ENCODE measurements at regions not wholly inside any gene's neighbourhood (a gene's known extent, or its start where the extent isn't known, plus 50 kb on each side); places are given as distances from the start of the nearest gene placed in this dataset.

DNA sequence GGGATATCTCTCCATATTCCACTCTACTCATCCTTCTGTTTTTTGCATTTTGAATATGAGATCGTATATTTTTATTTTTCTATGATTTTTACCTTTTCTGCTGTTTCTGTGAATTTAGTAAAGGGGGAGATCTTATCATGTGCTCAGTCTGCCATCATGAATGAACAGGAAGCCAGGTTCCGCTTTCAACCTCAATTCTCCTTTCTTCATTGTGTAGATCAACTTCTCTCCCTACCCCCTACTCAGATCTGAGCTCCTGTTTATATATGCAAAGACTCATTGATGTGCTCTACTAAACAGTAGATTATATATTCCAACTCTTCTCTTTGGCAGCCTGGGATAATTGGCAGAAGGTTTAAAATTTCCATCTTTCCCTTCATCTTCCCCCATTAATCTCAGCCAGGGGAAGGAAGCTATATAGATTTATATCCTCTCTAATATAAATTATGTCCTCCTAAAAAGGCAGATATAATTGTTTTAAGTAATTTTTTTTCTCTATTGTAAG lies 336.7 kb upstream of the PLET1 start:
- no peak for DNase-seq (ENCODE audit: extremely low spot score, unreplicated experiment)
- no peaks in the 10 kb centered on the region for H3K4me1 Mint-ChIP-seq (ENCODE audit: unreplicated experiment)
- H3K27ac Mint-ChIP-seq (ENCODE audit: unreplicated experiment): no peak overlapping the region
- no peak overlapping the region for H3K4me3 Mint-ChIP-seq (ENCODE audit: unreplicated experiment)
- no peaks in the 10 kb centered on the region for H3K36me3 Mint-ChIP-seq (ENCODE audit: unreplicated experiment)
- H3K27me3 Mint-ChIP-seq (ENCODE audit: unreplicated experiment): peaks cover 36% of the 10 kb centered on the region
- H3K9me3 Mint-ChIP-seq (ENCODE audit: unreplicated experiment): peaks cover 6% of the 10 kb centered on the region
- TF ChIP-seq, protein P1, sequence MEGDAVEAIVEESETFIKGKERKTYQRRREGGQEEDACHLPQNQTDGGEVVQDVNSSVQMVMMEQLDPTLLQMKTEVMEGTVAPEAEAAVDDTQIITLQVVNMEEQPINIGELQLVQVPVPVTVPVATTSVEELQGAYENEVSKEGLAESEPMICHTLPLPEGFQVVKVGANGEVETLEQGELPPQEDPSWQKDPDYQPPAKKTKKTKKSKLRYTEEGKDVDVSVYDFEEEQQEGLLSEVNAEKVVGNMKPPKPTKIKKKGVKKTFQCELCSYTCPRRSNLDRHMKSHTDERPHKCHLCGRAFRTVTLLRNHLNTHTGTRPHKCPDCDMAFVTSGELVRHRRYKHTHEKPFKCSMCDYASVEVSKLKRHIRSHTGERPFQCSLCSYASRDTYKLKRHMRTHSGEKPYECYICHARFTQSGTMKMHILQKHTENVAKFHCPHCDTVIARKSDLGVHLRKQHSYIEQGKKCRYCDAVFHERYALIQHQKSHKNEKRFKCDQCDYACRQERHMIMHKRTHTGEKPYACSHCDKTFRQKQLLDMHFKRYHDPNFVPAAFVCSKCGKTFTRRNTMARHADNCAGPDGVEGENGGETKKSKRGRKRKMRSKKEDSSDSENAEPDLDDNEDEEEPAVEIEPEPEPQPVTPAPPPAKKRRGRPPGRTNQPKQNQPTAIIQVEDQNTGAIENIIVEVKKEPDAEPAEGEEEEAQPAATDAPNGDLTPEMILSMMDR (IDR thresholded peaks at IDR 0.05): no peak

DNA sequence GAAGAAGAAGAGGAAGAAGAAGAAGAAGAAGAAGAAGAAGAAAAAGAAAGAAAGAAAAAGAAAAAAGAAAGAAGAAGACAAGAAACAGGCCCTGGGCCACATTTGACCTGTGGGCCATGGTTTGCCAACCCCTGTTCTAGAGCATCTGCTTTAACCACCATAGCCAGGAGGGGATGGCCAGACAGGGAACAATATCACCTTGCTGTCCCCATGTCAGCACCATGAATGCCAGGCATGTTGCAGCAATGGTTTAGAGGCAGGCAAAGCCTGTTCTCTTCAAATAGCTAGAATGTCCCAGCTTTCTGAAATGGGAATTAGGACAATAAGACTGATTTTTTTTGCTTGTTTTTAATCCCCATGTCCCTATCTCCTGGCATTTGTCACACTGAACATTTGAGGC lies 338.6 kb upstream of the PLET1 start:
- Mint-ChIP-seq H3K27ac (ENCODE audit: unreplicated experiment) (no peak overlapping the region), H3K9me3 (ENCODE audit: unreplicated experiment) (no peaks in the 10 kb centered on the region), H3K27me3 (ENCODE audit: unreplicated experiment) (peaks cover 45% of the 10 kb centered on the region), H3K36me3 (ENCODE audit: unreplicated experiment) (no peaks in the 10 kb centered on the region), H3K4me1 (ENCODE audit: unreplicated experiment) (no peaks in the 10 kb centered on the region), H3K4me3 (ENCODE audit: unreplicated experiment) (no peak overlapping the region)
- TF ChIP-seq, protein P1 (IDR thresholded peaks at IDR 0.05): no peak
- peak; percentile 38 for DNase-seq (ENCODE audit: extremely low spot score, unreplicated experiment)

DNA sequence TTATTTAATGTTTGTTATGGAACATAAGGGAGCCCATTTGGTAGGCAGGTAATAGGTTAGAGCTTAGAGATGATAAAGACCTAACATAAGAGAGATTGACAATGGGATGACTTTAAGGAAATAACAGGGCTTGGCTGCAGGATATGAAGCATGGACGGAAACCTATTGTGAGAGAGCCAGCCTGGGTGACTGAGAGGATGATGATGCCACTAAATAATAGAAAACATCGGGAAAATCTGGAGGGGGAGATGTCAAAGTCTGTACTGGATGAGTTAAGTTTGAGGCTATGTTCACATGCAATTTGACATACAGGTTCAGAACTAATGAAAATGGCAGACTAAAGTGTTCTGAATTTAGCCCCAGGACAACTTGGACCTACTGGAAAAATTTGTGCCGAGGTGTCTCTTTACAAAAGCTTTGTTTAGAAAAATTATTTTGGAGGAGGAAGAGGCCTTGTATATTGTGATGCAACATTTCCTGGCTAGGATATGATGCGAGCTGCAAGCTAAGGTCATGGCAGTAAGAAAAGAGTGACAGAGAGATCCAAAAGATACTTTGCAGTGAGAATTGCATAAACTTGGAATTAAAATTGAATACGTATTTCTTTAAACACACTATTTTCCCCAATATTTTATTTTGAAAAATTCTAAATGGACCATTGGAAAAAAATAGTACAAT lies 339.3 kb upstream of the PLET1 start:
- Mint-ChIP-seq H3K4me3 (ENCODE audit: unreplicated experiment) (no peak overlapping the region), H3K36me3 (ENCODE audit: unreplicated experiment) (no peaks in the 10 kb centered on the region), H3K4me1 (ENCODE audit: unreplicated experiment) (no peaks in the 10 kb centered on the region), H3K27ac (ENCODE audit: unreplicated experiment) (no peak overlapping the region), H3K9me3 (ENCODE audit: unreplicated experiment) (no peaks in the 10 kb centered on the region), H3K27me3 (ENCODE audit: unreplicated experiment) (peaks cover 51% of the 10 kb centered on the region)
- no peak for DNase-seq (ENCODE audit: extremely low spot score, unreplicated experiment)
- TF ChIP-seq, protein P1 (IDR thresholded peaks at IDR 0.05): no peak

- Mint-ChIP-seq H3K27me3 (ENCODE audit: unreplicated experiment) (peaks cover 32% of the 10 kb centered on the region), H3K36me3 (ENCODE audit: unreplicated experiment) (no peaks in the 10 kb centered on the region), H3K4me3 (ENCODE audit: unreplicated experiment) (no peak overlapping the region), H3K9me3 (ENCODE audit: unreplicated experiment) (no peaks in the 10 kb centered on the region), H3K27ac (ENCODE audit: unreplicated experiment) (no peak overlapping the region), H3K4me1 (ENCODE audit: unreplicated experiment) (no peaks in the 10 kb centered on the region)
- TF ChIP-seq, protein P1 (IDR thresholded peaks at IDR 0.05): no peak
- no peak for DNase-seq (ENCODE audit: extremely low spot score, unreplicated experiment)
These were observed 344.5 kb upstream of the PLET1 start for GRCh38 chr11:112605093-112605666.

- Mint-ChIP-seq H3K27me3 (ENCODE audit: unreplicated experiment) (peaks cover 24% of the 10 kb centered on the region), H3K4me3 (ENCODE audit: unreplicated experiment) (no peak overlapping the region), H3K9me3 (ENCODE audit: unreplicated experiment) (no peaks in the 10 kb centered on the region), H3K27ac (ENCODE audit: unreplicated experiment) (no peak overlapping the region), H3K4me1 (ENCODE audit: unreplicated experiment) (no peaks in the 10 kb centered on the region), H3K36me3 (ENCODE audit: unreplicated experiment) (no peaks in the 10 kb centered on the region)
- DNase-seq (ENCODE audit: extremely low spot score, unreplicated experiment): no peak
- TF ChIP-seq, protein P1 (IDR thresholded peaks at IDR 0.05): no peak
These were observed 346.0 kb upstream of the PLET1 start for GRCh38 chr11:112606656-112607055.
